Posterior cingulate gyrus (tissue), 11 donors: ENCODE measurements at regions not wholly inside any gene's neighbourhood (a gene's known extent, or its start where the extent isn't known, plus 50 kb on each side); places are given as distances from the start of the nearest gene placed in this dataset.

ENCODE experiments used
- DNase-seq, 10 donors: peaks; one replicate each; pipeline versions ENCODE4 v3.0.0 to v3.0.0-alpha.2; 2020 to 2021; ENCODE audit warnings: mixed read lengths in 3 of 10
- intact Hi-C: fragments of 100-400 bp; cut with DNase I; formaldehyde crosslinking; loops from one replicate; pipeline ENCODE4 v1.15.1; 2023

- peak in 1 of 10 donors; percentile 85 for DNase-seq
- intact Hi-C loops: loop anchor here (5.0 kb wide), 1 partner anchor 43 kb away; no protein-coding TSS in a partner anchor
These were observed 55.7 kb downstream of the IRF2BP2 start for GRCh38 chr1:234554218-234554697.

GRCh38 chr1:234553240-234554188, 56.5 kb downstream of the IRF2BP2 start:
- peak in 1 of 10 donors; percentile 82 for DNase-seq
- intact Hi-C loops: loop anchor here (5.0 kb wide), 1 partner anchor 44 kb away; no protein-coding TSS in a partner anchor

- DNase-seq: peak in 1 of 10 donors; percentile 79
- intact Hi-C loops: loop anchor here (5.0 kb wide), 1 partner anchor 46 kb away; no protein-coding TSS in a partner anchor
These were observed 59.0 kb downstream of the IRF2BP2 start for GRCh38 chr1:234551032-234551378.

- intact Hi-C loops: loop anchor here (5.0 kb wide), 1 partner anchor 47 kb away; no protein-coding TSS in a partner anchor
- DNase-seq: peak in 9 of 10 donors; percentile 52 to 94 (median 69)
These were observed 59.5 kb downstream of the IRF2BP2 start for GRCh38 chr1:234550341-234551031.

- intact Hi-C loops: loop anchor here (5.0 kb wide), 1 partner anchor 48 kb away; no protein-coding TSS in a partner anchor
- DNase-seq: peak in 1 of 10 donors; percentile 72
These were observed 60.4 kb downstream of the IRF2BP2 start for GRCh38 chr1:234549447-234550021.

GRCh38 chr1:234546890-234547788, 62.8 kb downstream of the IRF2BP2 start:
- no peak for DNase-seq
- intact Hi-C loops: no loop called here

GRCh38 chr1:234546387-234546704, 63.6 kb downstream of the IRF2BP2 start:
- DNase-seq: no peak
- intact Hi-C loops: no loop called here

GRCh38 chr1:234545517-234546386, 64.2 kb downstream of the IRF2BP2 start:
- intact Hi-C loops: no loop called here
- no peak for DNase-seq

GRCh38 chr1:234544087-234544579, 65.2 kb upstream of the TARBP1 start:
- intact Hi-C loops: no loop called here
- DNase-seq: peak in 9 of 10 donors; percentile 58 to 96 (median 74)

- no peak for DNase-seq
- intact Hi-C loops: no loop called here
These were observed 64.6 kb upstream of the TARBP1 start for GRCh38 chr1:234543442-234544086.

- DNase-seq: peak in 3 of 10 donors; percentile 51 to 93 (median 68)
- intact Hi-C loops: no loop called here
These were observed 63.4 kb upstream of the TARBP1 start for GRCh38 chr1:234542211-234542850.

GRCh38 chr1:234541286-234541975, 62.5 kb upstream of the TARBP1 start:
- DNase-seq: no peak
- intact Hi-C loops: no loop called here

- intact Hi-C loops: no loop called here
- no peak for DNase-seq
These were observed 61.4 kb upstream of the TARBP1 start for GRCh38 chr1:234540404-234540762.

GRCh38 chr1:234539666-234540403, 60.9 kb upstream of the TARBP1 start:
- DNase-seq: no peak
- intact Hi-C loops: loop anchor here (10.0 kb wide), 1 partner anchor 185 kb away; no protein-coding TSS in a partner anchor

GRCh38 chr1:234538930-234539649, 60.1 kb upstream of the TARBP1 start:
- intact Hi-C loops: loop anchor here (10.0 kb wide), 1 partner anchor 186 kb away; no protein-coding TSS in a partner anchor
- no peak for DNase-seq
